ENCODE measurements at regions not wholly inside any gene's neighbourhood (a gene's known extent, or its start where the extent isn't known, plus 50 kb on each side); places are given as distances from the start of the nearest gene placed in this dataset.

DNA sequence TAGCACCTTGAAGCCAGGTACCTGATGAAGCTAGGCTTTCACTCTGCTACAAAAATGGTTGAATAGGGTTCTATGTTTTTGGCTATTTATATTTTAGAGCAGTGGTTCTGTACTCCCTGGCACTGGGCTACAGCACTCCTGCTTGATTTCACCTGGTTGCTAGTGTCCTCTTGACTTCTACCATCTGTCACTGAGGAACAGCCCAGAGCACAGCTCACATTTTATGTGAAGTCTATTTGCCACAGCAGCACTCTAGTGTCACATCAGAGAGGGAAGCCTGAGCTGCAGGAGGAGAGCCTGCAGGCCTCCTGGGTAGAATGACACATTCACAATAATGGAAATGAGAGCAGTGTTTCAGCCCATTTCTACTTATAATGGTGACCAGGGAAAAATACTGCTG is 184.2 kb downstream of the ZNF486 start:
- Histone ChIP-seq H3K27me3 (no peaks in the 10 kb centered on the region), H3K36me3 (no peaks in the 10 kb centered on the region), H3K4me3 (no peak overlapping the region), H3K4me1 (ENCODE audit: insufficient read depth) (no peaks in the 10 kb centered on the region), H3K27ac (no peak overlapping the region), H3K9me3 (no peaks in the 10 kb centered on the region)
- intact Hi-C loops (cut with DNase I), result no loop called here
- no peak for DNase-seq
- TF ChIP-seq POLR2A (IDR thresholded peaks at IDR 0.05), result no peak

DNA sequence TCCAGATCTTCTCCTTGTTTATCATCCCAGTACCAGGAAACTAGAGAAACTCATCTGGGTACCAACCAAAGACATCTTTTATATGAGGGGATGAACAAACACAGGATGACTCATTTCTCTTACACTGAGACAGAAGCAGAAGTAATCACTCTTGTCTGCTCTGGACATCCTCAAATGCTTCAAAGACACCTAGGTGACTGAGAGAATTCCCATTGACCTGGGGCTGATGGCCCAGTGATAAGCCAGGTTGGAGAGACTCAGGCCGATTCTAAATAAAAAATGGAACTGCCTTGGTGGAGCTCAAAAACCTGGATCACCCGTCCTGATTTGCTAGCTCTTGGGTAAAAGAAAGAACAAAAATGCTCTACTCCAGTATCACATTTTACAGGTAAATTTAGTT is 182.2 kb downstream of the ZNF486 start:
- no peak for DNase-seq
- Histone ChIP-seq H3K27me3 (no peaks in the 10 kb centered on the region), H3K27ac (no peak overlapping the region), H3K4me3 (no peak overlapping the region), H3K9me3 (no peaks in the 10 kb centered on the region), H3K36me3 (no peaks in the 10 kb centered on the region), H3K4me1 (ENCODE audit: insufficient read depth) (no peaks in the 10 kb centered on the region)
- TF ChIP-seq, protein P1, sequence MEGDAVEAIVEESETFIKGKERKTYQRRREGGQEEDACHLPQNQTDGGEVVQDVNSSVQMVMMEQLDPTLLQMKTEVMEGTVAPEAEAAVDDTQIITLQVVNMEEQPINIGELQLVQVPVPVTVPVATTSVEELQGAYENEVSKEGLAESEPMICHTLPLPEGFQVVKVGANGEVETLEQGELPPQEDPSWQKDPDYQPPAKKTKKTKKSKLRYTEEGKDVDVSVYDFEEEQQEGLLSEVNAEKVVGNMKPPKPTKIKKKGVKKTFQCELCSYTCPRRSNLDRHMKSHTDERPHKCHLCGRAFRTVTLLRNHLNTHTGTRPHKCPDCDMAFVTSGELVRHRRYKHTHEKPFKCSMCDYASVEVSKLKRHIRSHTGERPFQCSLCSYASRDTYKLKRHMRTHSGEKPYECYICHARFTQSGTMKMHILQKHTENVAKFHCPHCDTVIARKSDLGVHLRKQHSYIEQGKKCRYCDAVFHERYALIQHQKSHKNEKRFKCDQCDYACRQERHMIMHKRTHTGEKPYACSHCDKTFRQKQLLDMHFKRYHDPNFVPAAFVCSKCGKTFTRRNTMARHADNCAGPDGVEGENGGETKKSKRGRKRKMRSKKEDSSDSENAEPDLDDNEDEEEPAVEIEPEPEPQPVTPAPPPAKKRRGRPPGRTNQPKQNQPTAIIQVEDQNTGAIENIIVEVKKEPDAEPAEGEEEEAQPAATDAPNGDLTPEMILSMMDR (IDR thresholded peaks at IDR 0.05), result no peak
- TF ChIP-seq POLR2A (IDR thresholded peaks at IDR 0.05), result no peak
- TF ChIP-seq EP300 (IDR thresholded peaks at IDR 0.05), result no peak
- intact Hi-C loops (cut with DNase I), result no loop called here
- WGBS, 3 donors, result 82 to 91% (median 91%) methylated on average over 2 of the region's 2 CpGs

DNA sequence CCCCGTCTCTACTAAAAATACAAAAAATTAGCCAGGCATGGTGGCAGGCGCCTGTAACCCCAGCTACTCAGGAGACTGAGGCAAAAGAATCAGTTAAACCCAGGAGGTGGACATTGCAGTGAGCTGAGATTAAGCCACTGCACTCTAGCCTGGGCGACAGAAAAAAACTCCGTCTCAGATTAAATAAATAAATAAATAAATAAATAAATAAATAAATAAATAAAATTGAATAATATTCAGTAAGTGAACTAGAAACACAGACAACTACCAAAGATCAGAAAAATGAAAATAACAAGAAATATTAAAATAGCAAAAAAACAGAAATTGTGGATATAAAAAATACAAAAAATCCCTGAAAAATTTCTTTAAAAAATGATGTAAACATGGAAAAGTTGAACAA is 172.4 kb downstream of the ZNF486 start:
- Histone ChIP-seq H3K9me3 (no peaks in the 10 kb centered on the region), H3K27ac (no peak overlapping the region), H3K36me3 (no peaks in the 10 kb centered on the region), H3K27me3 (no peaks in the 10 kb centered on the region), H3K4me1 (ENCODE audit: insufficient read depth) (no peaks in the 10 kb centered on the region), H3K4me3 (no peak overlapping the region)
- no peak for TF ChIP-seq EP300 (IDR thresholded peaks at IDR 0.05)
- no peak for TF ChIP-seq POLR2A (IDR thresholded peaks at IDR 0.05)
- TF ChIP-seq, protein P1 (IDR thresholded peaks at IDR 0.05), result no peak
- DNase-seq, result no peak
- WGBS, 3 donors, result 95 to 98% (median 96%) methylated on average over 4 of the region's 4 CpGs
- intact Hi-C loops (cut with DNase I), result no loop called here

DNA sequence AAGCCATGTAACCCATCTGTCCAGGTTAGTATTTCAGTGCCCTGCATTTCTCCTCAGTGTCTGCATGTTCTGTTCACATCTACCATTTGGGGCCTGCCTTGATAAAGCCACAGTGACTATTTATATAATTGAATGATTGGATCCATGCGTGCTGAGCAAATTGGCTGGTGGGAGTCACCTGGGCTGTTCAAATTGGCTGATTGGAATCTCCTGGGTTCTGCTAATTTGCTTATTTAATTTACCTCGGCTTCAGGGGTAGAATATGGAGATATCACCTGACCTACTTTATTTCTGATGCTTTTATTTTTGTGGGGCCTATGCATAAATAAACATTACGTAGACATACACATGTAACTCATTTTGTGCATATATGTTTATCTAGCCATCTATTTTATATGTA is 167.7 kb downstream of the ZNF486 start:
- intact Hi-C loops (cut with DNase I), result no loop called here

DNA sequence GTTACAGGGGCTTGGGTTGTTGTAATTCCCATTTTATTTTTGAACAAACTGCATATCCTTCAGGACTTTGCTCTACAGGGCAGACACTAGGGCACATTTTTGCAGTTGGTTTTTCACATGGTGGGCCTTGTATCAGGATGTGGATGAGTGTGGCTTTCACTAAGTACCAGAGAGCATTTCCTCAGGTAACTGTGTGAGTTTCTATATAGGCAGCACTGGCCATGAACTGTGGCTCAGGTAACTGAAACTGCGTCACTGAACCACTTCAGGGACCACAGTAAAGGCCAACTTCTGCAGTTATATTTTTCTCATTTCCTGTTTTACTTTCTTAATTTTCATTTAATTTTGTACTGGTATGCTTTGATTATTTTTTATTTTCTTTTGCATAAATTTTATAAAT is 166.5 kb downstream of the ZNF486 start:
- no peaks in the 10 kb centered on the region for H3K9me3 ChIP-seq

More for the DNA sequence above, 167.7 kb downstream of the ZNF486 start:
- TF ChIP-seq EP300 (IDR thresholded peaks at IDR 0.05) (no peak), POLR2A (IDR thresholded peaks at IDR 0.05) (no peak)
- TF ChIP-seq, protein P1 (IDR thresholded peaks at IDR 0.05), result no peak
- H3K36me3 ChIP-seq, result no peaks in the 10 kb centered on the region
- no peaks in the 10 kb centered on the region for H3K4me1 ChIP-seq (ENCODE audit: insufficient read depth)
- no peak for DNase-seq
- WGBS, 3 donors, result 66 to 76% (median 71%) methylated on average over 3 of the region's 3 CpGs
- no peaks in the 10 kb centered on the region for H3K9me3 ChIP-seq
- H3K27me3 ChIP-seq, result no peaks in the 10 kb centered on the region
- H3K4me3 ChIP-seq, result no peak overlapping the region
- no peak overlapping the region for H3K27ac ChIP-seq

More for the DNA sequence above, 166.5 kb downstream of the ZNF486 start:
- no peak for DNase-seq
- Histone ChIP-seq H3K27me3 (no peaks in the 10 kb centered on the region), H3K27ac (no peak overlapping the region), H3K36me3 (no peaks in the 10 kb centered on the region), H3K4me3 (no peak overlapping the region), H3K4me1 (ENCODE audit: insufficient read depth) (no peaks in the 10 kb centered on the region)
- intact Hi-C loops (cut with DNase I), result no loop called here
- TF ChIP-seq POLR2A (IDR thresholded peaks at IDR 0.05) (no peak), EP300 (IDR thresholded peaks at IDR 0.05) (no peak)
- TF ChIP-seq, protein P1 (IDR thresholded peaks at IDR 0.05), result no peak
- 86 to 95% (median 92%) methylated on average over 1 of the region's 1 CpG for WGBS, 3 donors

Measured in ovary (tissue), 7 donors.